HG03442 (cell line): ENCODE measurements at regions not wholly inside any gene's neighbourhood (a gene's known extent, or its start where the extent isn't known, plus 50 kb on each side); places are given as distances from the start of the nearest gene placed in this dataset.
"Not testable (repeated sequence)": the region's sequence is repeated elsewhere in the genome, so short reads cannot be mapped to it uniquely, and the experiment has no call there.

Experiments
- ATAC-seq: cut with Tn5 transposase; IDR thresholded peaks from one replicate; pipeline ENCODE4 v1.9.1; 2021; ENCODE audit warnings: mild to moderate bottlenecking, moderate library complexity; ENCODE audit not compliant: unreplicated experiment

- no peak for ATAC-seq
These were observed 339.6 kb upstream of the PCDH10 start for GRCh38 chr4:132809298-132810032.

GRCh38 chr4:132813061-132813460 is 336.0 kb upstream of the PCDH10 start:
- not testable (repeated sequence) for ATAC-seq

GRCh38 chr4:132818091-132818490 is 331.0 kb upstream of the PCDH10 start:
- no peak for ATAC-seq

GRCh38 chr4:132823419-132823818 is 325.7 kb upstream of the PCDH10 start:
- no peak for ATAC-seq

GRCh38 chr4:132824761-132825160 is 324.3 kb upstream of the PCDH10 start:
- ATAC-seq: no peak

GRCh38 chr4:132827522-132827921 is 321.6 kb upstream of the PCDH10 start:
- no peak for ATAC-seq

GRCh38 chr4:132838244-132838643 is 310.9 kb upstream of the PCDH10 start:
- ATAC-seq: no peak

- ATAC-seq: no peak
These were observed 310.0 kb upstream of the PCDH10 start for GRCh38 chr4:132839070-132839469.

GRCh38 chr4:132859929-132860328 is 289.2 kb upstream of the PCDH10 start:
- ATAC-seq: no peak

GRCh38 chr4:132860976-132861375 is 288.1 kb upstream of the PCDH10 start:
- ATAC-seq: no peak

GRCh38 chr4:132863619-132864018 is 285.5 kb upstream of the PCDH10 start:
- ATAC-seq: no peak

GRCh38 chr4:132865458-132865857 is 283.6 kb upstream of the PCDH10 start:
- no peak for ATAC-seq

GRCh38 chr4:132865922-132866321 is 283.2 kb upstream of the PCDH10 start:
- ATAC-seq: no peak

- no peak for ATAC-seq
These were observed 282.5 kb upstream of the PCDH10 start for GRCh38 chr4:132866616-132867015.

- no peak for ATAC-seq
These were observed 255.3 kb upstream of the PCDH10 start for GRCh38 chr4:132893787-132894186.

- ATAC-seq: no peak
These were observed 247.9 kb upstream of the PCDH10 start for GRCh38 chr4:132901224-132901623.

GRCh38 chr4:132910229-132910748 is 238.8 kb upstream of the PCDH10 start:
- ATAC-seq: no peak

GRCh38 chr4:132918096-132918495 is 231.0 kb upstream of the PCDH10 start:
- ATAC-seq: no peak

GRCh38 chr4:132923516-132923915 is 225.6 kb upstream of the PCDH10 start:
- no peak for ATAC-seq

GRCh38 chr4:132934911-132935310 is 214.2 kb upstream of the PCDH10 start:
- ATAC-seq: no peak

- no peak for ATAC-seq
These were observed 193.9 kb upstream of the PCDH10 start for GRCh38 chr4:132955146-132955545.

GRCh38 chr4:132956962-132957361 is 192.1 kb upstream of the PCDH10 start:
- no peak for ATAC-seq
